ENCODE measurements at regions not wholly inside any gene's neighbourhood (a gene's known extent, or its start where the extent isn't known, plus 50 kb on each side); places are given as distances from the start of the nearest gene placed in this dataset.

DNA sequence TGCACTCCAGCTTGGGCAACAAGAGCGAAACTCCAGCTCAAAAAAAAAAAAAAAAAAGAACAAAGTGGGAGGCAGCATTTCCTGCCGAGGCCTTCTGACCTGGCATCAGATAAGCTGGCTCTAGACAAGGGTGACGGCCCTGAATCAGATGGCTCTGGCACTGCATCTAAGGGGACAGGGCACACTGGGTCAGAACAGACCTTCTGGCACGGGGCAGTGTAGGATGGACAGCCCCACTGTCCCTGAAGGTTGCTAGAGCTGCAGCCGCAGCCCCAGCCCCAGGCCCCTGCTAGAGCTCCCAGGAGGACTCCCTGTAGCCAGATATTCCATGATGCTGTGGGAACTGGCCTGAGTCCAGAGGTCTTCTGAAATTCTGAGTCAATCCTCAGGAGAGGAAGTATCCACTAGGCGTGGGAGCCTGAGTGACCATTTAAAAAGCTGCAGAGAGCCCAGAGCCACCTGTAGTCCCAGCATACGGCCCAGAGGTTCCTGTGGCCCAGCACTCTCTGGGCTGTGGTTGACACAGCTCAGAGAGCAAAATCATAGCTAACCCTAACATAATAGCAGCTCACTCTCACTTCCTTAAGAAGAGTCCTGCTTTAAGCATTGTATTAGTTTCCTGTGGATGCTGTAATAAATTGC, 69.2 kb upstream of the MFGE8 start (continued):
- peak; percentile 65 for TF ChIP-seq ZNF766 (CRISPR knock-in tag; conservative IDR thresholded peaks at IDR 0.05)
- TF ChIP-seq, protein P1, sequence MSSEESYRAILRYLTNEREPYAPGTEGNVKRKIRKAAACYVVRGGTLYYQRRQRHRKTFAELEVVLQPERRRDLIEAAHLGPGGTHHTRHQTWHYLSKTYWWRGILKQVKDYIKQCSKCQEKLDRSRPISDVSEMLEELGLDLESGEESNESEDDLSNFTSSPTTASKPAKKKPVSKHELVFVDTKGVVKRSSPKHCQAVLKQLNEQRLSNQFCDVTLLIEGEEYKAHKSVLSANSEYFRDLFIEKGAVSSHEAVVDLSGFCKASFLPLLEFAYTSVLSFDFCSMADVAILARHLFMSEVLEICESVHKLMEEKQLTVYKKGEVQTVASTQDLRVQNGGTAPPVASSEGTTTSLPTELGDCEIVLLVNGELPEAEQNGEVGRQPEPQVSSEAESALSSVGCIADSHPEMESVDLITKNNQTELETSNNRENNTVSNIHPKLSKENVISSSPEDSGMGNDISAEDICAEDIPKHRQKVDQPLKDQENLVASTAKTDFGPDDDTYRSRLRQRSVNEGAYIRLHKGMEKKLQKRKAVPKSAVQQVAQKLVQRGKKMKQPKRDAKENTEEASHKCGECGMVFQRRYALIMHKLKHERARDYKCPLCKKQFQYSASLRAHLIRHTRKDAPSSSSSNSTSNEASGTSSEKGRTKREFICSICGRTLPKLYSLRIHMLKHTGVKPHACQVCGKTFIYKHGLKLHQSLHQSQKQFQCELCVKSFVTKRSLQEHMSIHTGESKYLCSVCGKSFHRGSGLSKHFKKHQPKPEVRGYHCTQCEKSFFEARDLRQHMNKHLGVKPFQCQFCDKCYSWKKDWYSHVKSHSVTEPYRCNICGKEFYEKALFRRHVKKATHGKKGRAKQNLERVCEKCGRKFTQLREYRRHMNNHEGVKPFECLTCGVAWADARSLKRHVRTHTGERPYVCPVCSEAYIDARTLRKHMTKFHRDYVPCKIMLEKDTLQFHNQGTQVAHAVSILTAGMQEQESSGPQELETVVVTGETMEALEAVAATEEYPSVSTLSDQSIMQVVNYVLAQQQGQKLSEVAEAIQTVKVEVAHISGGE (CRISPR knock-in tag; IDR thresholded peaks at IDR 0.05) = no peak
- TF ChIP-seq, protein P2, sequence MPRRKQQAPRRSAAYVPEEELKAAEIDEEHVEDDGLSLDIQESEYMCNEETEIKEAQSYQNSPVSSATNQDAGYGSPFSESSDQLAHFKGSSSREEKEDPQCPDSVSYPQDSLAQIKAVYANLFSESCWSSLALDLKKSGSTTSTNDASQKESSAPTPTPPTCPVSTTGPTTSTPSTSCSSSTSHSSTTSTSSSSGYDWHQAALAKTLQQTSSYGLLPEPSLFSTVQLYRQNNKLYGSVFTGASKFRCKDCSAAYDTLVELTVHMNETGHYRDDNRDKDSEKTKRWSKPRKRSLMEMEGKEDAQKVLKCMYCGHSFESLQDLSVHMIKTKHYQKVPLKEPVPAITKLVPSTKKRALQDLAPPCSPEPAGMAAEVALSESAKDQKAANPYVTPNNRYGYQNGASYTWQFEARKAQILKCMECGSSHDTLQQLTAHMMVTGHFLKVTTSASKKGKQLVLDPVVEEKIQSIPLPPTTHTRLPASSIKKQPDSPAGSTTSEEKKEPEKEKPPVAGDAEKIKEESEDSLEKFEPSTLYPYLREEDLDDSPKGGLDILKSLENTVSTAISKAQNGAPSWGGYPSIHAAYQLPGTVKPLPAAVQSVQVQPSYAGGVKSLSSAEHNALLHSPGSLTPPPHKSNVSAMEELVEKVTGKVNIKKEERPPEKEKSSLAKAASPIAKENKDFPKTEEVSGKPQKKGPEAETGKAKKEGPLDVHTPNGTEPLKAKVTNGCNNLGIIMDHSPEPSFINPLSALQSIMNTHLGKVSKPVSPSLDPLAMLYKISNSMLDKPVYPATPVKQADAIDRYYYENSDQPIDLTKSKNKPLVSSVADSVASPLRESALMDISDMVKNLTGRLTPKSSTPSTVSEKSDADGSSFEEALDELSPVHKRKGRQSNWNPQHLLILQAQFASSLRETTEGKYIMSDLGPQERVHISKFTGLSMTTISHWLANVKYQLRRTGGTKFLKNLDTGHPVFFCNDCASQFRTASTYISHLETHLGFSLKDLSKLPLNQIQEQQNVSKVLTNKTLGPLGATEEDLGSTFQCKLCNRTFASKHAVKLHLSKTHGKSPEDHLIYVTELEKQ (CRISPR knock-in tag; IDR thresholded peaks at IDR 0.05) = 0 out of 2 replicates have a peak, but pooled peaks have one; percentile 0
- TF ChIP-seq, protein P3, sequence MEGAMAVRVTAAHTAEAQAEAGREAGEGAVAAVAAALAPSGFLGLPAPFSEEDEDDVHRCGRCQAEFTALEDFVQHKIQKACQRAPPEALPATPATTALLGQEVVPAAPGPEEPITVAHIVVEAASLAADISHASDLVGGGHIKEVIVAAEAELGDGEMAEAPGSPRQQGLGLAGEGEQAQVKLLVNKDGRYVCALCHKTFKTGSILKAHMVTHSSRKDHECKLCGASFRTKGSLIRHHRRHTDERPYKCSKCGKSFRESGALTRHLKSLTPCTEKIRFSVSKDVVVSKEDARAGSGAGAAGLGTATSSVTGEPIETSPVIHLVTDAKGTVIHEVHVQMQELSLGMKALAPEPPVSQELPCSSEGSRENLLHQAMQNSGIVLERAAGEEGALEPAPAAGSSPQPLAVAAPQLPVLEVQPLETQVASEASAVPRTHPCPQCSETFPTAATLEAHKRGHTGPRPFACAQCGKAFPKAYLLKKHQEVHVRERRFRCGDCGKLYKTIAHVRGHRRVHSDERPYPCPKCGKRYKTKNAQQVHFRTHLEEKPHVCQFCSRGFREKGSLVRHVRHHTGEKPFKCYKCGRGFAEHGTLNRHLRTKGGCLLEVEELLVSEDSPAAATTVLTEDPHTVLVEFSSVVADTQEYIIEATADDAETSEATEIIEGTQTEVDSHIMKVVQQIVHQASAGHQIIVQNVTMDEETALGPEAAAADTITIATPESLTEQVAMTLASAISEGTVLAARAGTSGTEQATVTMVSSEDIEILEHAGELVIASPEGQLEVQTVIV (CRISPR knock-in tag; IDR thresholded peaks at IDR 0.05; ENCODE audit: borderline replicate concordance) = no peak
- TF ChIP-seq, protein P4, sequence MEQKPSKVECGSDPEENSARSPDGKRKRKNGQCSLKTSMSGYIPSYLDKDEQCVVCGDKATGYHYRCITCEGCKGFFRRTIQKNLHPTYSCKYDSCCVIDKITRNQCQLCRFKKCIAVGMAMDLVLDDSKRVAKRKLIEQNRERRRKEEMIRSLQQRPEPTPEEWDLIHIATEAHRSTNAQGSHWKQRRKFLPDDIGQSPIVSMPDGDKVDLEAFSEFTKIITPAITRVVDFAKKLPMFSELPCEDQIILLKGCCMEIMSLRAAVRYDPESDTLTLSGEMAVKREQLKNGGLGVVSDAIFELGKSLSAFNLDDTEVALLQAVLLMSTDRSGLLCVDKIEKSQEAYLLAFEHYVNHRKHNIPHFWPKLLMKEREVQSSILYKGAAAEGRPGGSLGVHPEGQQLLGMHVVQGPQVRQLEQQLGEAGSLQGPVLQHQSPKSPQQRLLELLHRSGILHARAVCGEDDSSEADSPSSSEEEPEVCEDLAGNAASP (IDR thresholded peaks at IDR 0.05) = no peak
- 0 out of 2 replicates have a peak, but pooled peaks have one; percentile 13 for TF ChIP-seq PYGO2 (tag; IDR thresholded peaks at IDR 0.05)
- TF ChIP-seq LEF1 (IDR thresholded peaks at IDR 0.05) = peak; percentile 43; the same call in 1 of the 2 replicates
- peak; percentile 82 for TF ChIP-seq NFIC (IDR thresholded peaks at IDR 0.05)
- TF ChIP-seq ZNF79 (CRISPR knock-in tag; IDR thresholded peaks at IDR 0.05; ENCODE audit: low read depth) = no peak
- TF ChIP-seq, protein P5, sequence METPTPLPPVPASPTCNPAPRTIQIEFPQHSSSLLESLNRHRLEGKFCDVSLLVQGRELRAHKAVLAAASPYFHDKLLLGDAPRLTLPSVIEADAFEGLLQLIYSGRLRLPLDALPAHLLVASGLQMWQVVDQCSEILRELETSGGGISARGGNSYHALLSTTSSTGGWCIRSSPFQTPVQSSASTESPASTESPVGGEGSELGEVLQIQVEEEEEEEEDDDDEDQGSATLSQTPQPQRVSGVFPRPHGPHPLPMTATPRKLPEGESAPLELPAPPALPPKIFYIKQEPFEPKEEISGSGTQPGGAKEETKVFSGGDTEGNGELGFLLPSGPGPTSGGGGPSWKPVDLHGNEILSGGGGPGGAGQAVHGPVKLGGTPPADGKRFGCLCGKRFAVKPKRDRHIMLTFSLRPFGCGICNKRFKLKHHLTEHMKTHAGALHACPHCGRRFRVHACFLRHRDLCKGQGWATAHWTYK (CRISPR knock-in tag; IDR thresholded peaks at IDR 0.05) = peak; percentile 47; the same call in 1 of the 2 replicates
- peak; percentile 56 for TF ChIP-seq DPF2 (IDR thresholded peaks at IDR 0.05)
- TF ChIP-seq DMBX1 (CRISPR knock-in tag; IDR thresholded peaks at IDR 0.05; ENCODE audit: borderline replicate concordance) = peak; percentile 77
- 0 out of 2 replicates have a peak, but pooled peaks have one; percentile 23 for TF ChIP-seq ATF7 (IDR thresholded peaks at IDR 0.05)
- no peak for TF ChIP-seq MXI1 (IDR thresholded peaks at IDR 0.05; ENCODE audit: low read depth, low read length)

Measured in K562 (cell line).